GM20000 (cell line): ENCODE measurements at regions not wholly inside any gene's neighbourhood (a gene's known extent, or its start where the extent isn't known, plus 50 kb on each side); places are given as distances from the start of the nearest gene placed in this dataset.

Source experiments
- DNase-seq: peaks from one replicate; pipeline ENCODE4 v3.0.0; 2012; ENCODE audit warnings: low spot score
- TF ChIP-seq, protein P1 (sequence below): IDR thresholded peaks from 2 replicates; pipeline ENCODE4 v1.5.1; 2012; ENCODE audit warnings: mild to moderate bottlenecking, control low read depth; ENCODE audit errors: extremely low read depth, missing control alignments

- TF ChIP-seq, protein P1, sequence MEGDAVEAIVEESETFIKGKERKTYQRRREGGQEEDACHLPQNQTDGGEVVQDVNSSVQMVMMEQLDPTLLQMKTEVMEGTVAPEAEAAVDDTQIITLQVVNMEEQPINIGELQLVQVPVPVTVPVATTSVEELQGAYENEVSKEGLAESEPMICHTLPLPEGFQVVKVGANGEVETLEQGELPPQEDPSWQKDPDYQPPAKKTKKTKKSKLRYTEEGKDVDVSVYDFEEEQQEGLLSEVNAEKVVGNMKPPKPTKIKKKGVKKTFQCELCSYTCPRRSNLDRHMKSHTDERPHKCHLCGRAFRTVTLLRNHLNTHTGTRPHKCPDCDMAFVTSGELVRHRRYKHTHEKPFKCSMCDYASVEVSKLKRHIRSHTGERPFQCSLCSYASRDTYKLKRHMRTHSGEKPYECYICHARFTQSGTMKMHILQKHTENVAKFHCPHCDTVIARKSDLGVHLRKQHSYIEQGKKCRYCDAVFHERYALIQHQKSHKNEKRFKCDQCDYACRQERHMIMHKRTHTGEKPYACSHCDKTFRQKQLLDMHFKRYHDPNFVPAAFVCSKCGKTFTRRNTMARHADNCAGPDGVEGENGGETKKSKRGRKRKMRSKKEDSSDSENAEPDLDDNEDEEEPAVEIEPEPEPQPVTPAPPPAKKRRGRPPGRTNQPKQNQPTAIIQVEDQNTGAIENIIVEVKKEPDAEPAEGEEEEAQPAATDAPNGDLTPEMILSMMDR, result no peak
- DNase-seq, result no peak
These were observed 76.7 kb upstream of the RUNX3 start for GRCh38 chr1:25006770-25007169.

GRCh38 chr1:25004355-25004754 lies 74.3 kb upstream of the RUNX3 start:
- no peak for DNase-seq
- TF ChIP-seq, protein P1, result no peak

- no peak for DNase-seq
- TF ChIP-seq, protein P1, result no peak
These were observed 73.5 kb upstream of the RUNX3 start for GRCh38 chr1:25003457-25004190.

DNA sequence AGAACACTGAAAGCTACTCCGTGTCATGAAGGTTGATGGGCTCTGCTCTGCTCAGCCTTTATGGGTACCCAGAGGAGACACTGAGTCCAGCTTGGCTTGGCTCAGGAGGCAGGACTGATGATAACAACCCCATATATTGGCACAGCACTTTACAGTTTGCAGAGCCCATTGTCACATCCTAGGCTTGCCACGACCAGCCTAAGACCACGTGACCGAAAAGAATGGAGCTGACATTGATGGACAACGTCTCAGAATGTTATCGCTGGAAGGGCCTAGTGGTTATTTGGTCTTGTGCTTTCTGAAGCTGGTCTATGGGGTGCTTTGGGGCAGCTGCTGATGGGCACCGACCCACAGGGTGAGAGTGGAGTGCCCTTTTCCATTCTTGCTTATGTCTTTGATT lies 72.9 kb upstream of the RUNX3 start:
- DNase-seq, result no peak
- TF ChIP-seq, protein P1, result no peak

- DNase-seq, result no peak
- TF ChIP-seq, protein P1, result no peak
These were observed 71.2 kb upstream of the RUNX3 start for GRCh38 chr1:25001125-25001915.

DNA sequence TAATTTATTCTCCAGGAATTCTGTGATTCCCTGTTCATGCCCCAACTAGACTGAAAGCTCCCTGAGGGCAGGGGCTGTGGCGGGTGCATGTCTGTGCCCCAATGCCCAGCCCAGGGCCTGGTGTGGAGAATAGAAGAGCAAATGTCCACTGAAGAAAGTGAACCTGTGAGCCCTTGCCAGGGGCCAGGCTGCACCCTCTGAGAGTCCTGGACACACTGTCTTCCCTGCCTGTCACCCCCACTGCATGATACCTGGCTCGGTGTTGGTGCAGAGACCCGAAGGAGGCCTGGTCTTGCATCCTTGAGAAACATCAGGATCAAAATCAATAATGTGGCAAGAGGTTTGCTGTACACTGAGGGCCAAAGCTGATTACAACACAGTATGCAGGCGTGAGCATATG lies 69.8 kb upstream of the RUNX3 start:
- DNase-seq, result no peak
- TF ChIP-seq, protein P1, result no peak

DNA sequence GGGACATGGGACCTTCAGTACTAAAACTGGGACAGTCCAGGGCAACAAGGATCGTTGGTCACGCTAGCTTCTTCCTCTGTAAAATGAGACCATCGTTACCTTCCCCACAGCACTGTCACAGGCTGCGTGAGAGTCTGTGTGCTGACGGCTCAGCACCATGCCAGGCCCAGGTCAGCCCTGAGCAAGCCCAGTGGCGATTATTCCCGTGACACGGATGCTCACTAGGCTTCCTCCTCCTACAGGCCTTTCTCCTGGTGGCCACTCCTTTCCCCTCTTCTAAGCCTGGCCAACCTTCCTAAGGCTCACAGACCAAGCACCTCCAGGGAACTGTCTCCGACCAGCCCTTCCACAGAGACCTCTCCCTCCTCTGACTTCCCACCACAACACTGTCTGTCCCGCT lies 69.3 kb upstream of the RUNX3 start:
- DNase-seq, result no peak

More for the DNA sequence above, 69.3 kb upstream of the RUNX3 start:
- TF ChIP-seq, protein P1, result no peak
